HG03103 (cell line): ENCODE measurements at regions not wholly inside any gene's neighbourhood (a gene's known extent, or its start where the extent isn't known, plus 50 kb on each side); places are given as distances from the start of the nearest gene placed in this dataset.
"Not testable (repeated sequence)": the region's sequence is repeated elsewhere in the genome, so short reads cannot be mapped to it uniquely, and the experiment has no call there.

Experiments used
- ATAC-seq: cut with Tn5 transposase; IDR thresholded peaks from one replicate; pipeline ENCODE4 v1.9.1; 2021; ENCODE audit warnings: low read depth; ENCODE audit not compliant: unreplicated experiment

GRCh38 chr3:138890555-138891187, 55.9 kb upstream of the PIK3CB start:
- ATAC-seq: peak; percentile 82

GRCh38 chr3:138889792-138890191, 55.1 kb upstream of the PIK3CB start:
- ATAC-seq: no peak

- no peak for ATAC-seq
These were observed 53.8 kb upstream of the PIK3CB start for GRCh38 chr3:138888560-138888959.

GRCh38 chr3:138886096-138886495, 51.4 kb upstream of the PIK3CB start:
- not testable (repeated sequence) for ATAC-seq
